Mucosa of descending colon (tissue), 3 donors: ENCODE measurements at regions not wholly inside any gene's neighbourhood (a gene's known extent, or its start where the extent isn't known, plus 50 kb on each side); places are given as distances from the start of the nearest gene placed in this dataset.

Experiments
- ATAC-seq: fragments of 200-7000 bp; cut with Tn5 transposase; one replicate; pipeline ENCODE4 v1.9.1; 2020; ENCODE audit warnings: mild to moderate bottlenecking, moderate library complexity
- DNase-seq, 3 donors: peaks; one replicate each; pipeline ENCODE4 v3.0.0-alpha.2; 2020
- H3K36me3 ChIP-seq: fragments of 200-600 bp; one replicate; pipeline ENCODE4 v1.8.0; 2021; ENCODE audit warnings: low read depth, mild to moderate bottlenecking
- H3K4me1 ChIP-seq: fragments of 200-600 bp; one replicate; pipeline ENCODE4 v1.8.0; 2021; ENCODE audit warnings: low read depth, mild to moderate bottlenecking
- H3K4me3 ChIP-seq: fragments of 200-600 bp; one replicate; pipeline ENCODE4 v1.8.0; 2021; ENCODE audit warnings: mild to moderate bottlenecking
- H3K9me3 ChIP-seq: fragments of 200-600 bp; one replicate; pipeline ENCODE4 v1.8.0; 2021; ENCODE audit warnings: mild to moderate bottlenecking
- CTCF ChIP-seq: fragments of 200-600 bp; IDR thresholded peaks from one replicate; pipeline ENCODE4 v1.8.0; 2022; ENCODE audit warnings: antibody characterized with exemption, mild to moderate bottlenecking
- intact Hi-C, 2 donors: fragments of 100-400 bp; cut with DNase I in 1 of 2; cut with micrococcal nuclease in 1 of 2; formaldehyde crosslinking; loops; one replicate each; pipeline versions ENCODE4 v1.11.0 to v1.11.1; 2022; cut with DNase I, micrococcal nuclease
- donor health status: DM: no; HTN: no; CAD: no; lungs with moderate emphysema.
- donor health status: DM: no; HTN: no; CAD: no.
- donor health status: DM: no; HTN: yes; CAD: no.

DNA sequence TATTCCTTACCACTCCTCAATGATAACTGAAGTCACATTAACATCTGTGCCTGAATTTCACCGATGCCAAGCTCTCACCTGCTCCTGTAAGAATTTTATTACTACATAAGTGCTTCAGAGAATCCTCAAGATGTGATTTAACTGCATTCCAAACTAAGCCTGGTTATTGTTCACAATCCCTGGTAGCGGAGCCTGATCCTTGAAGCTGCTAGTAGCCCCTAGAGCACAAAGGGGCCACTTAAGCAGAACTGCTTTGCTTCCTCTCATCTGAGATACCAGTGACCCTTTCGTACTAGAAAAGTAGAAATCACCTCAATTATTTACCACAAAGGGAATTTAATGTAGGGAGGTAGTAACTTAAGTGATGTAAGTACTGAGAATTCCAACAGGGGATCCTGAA, 529.6 kb downstream of the CPS1 start:
- TF ChIP-seq CTCF: no peak
- Histone ChIP-seq H3K36me3 (no peaks in the 10 kb centered on the region), H3K4me3 (no peak overlapping the region), H3K4me1 (no peaks in the 10 kb centered on the region), H3K9me3 (no peaks in the 10 kb centered on the region)
- intact Hi-C loops: no loop called here
- no peak for DNase-seq
- no peak for ATAC-seq

DNA sequence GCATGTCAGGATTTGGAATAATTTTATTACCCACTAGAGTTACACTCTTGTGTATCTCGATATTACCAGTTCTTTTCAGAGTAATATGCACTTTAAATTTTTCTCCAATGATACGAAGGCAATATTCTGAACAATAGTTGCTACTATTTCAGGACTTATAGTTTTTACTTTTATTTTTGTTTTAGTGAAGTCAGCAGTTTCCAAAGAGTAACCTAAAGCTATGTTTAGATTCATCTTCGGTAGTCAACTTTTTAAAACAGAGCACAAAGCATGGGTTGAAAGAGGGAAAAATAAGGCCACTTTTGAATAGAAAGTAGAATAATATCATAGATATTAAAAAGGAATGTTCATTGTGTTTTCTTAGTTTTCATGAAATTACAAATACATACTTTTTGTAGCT, 532.7 kb downstream of the CPS1 start:
- intact Hi-C loops: no loop called here
- no peaks in the 10 kb centered on the region for H3K4me1 ChIP-seq
- no peak for TF ChIP-seq CTCF
- H3K9me3 ChIP-seq: no peaks in the 10 kb centered on the region
- H3K4me3 ChIP-seq: no peak overlapping the region
- ATAC-seq (no peak), DNase-seq (no peak)
- no peaks in the 10 kb centered on the region for H3K36me3 ChIP-seq

DNA sequence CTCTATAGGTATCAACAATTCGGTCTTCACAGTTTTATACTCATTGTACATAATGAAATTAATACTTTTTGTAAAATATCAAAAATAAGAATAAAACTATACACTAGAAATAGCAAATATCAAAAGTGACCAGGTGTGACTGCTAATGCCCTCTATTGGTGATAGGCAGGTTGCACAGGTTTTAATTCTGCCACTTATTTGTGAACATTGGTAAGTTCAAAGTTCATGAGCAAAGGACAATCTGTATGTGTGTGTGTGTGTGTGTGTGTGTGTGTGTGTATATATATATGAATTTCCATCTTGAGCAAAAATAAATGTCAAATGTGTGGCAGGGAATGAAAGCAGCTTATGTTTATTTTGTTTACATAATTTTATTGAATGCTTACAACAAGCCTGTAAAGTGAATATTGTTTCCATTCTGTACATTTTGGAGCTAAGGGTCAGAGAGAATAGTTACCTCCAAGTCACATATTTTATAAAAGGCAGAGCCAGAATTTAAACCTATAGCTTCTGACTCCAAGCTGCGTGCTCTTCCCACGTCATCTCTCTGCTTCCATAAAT, 537.4 kb downstream of the CPS1 start:
- intact Hi-C loops: no loop called here
- ATAC-seq (peak; percentile 47), DNase-seq (peak in 1 of 3 donors; percentile 29)
- Histone ChIP-seq H3K9me3 (no peaks in the 10 kb centered on the region), H3K4me1 (no peaks in the 10 kb centered on the region), H3K36me3 (no peaks in the 10 kb centered on the region), H3K4me3 (no peak overlapping the region)
- TF ChIP-seq CTCF: no peak

DNA sequence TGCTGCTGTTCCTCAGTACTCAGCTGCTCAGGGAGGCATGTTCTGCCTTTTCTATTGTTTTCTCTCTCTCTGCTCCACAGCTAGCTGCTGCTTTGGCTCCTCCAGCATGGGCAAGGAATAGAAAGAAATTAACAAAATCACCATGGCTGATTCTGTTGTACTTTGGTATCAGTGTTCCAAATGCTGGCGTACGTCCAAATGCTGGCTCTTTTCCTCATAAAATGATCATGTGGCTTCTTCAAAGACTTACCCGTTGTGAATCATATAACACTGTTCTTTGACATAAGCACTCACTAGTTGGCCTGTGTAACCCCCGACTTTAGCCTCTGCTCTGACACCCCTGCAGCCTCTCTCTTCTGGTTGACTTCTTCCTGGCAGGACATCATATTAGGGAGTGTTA, 547.6 kb downstream of the CPS1 start:
- Histone ChIP-seq H3K36me3 (no peaks in the 10 kb centered on the region), H3K4me3 (no peak overlapping the region), H3K9me3 (no peaks in the 10 kb centered on the region), H3K4me1 (no peaks in the 10 kb centered on the region)
- TF ChIP-seq CTCF: no peak
- intact Hi-C loops: no loop called here
- DNase-seq (peak in 1 of 3 donors; percentile 54), ATAC-seq (peak; percentile 15)

- no peak overlapping the region for H3K4me3 ChIP-seq
- ATAC-seq (no peak), DNase-seq (no peak)
- TF ChIP-seq CTCF: no peak
- no peaks in the 10 kb centered on the region for H3K4me1 ChIP-seq
- intact Hi-C loops: no loop called here
- H3K9me3 ChIP-seq: no peaks in the 10 kb centered on the region
- no peaks in the 10 kb centered on the region for H3K36me3 ChIP-seq
Measured at GRCh38 chr2:211113334-211114175, 557.2 kb downstream of the CPS1 start.
